Germinal center (tissue), 1 donor: ENCODE measurements at regions not wholly inside any gene's neighbourhood (a gene's known extent, or its start where the extent isn't known, plus 50 kb on each side); places are given as distances from the start of the nearest gene placed in this dataset.
"Not testable (repeated sequence)": the region's sequence is repeated elsewhere in the genome, so short reads cannot be mapped to it uniquely, and the experiment has no call there.

Experiments
- DNase-seq: peaks from one replicate; pipeline ENCODE4 v3.0.0; 2012; ENCODE audit warnings: mixed read lengths, low spot score

DNA sequence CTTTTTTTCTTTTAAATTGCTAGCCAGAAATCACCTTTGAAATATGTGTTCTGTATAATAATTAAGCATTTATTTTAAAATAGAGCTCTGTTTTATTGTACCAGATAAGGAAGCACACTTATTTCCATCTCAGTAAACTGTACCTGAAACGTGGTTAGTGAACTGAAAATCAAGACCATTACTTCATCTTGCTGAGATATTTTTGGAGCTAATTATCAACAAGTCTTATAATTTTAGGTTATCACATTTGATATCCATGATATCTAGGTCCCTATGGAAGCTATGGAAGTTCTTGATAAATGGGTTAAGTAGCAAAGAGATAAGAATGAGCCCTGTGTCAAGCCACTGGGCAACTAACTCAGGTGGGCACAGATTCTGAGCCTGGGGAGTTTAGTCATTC lies 187.2 kb downstream of the NFKBIZ start:
- DNase-seq = no peak

DNA sequence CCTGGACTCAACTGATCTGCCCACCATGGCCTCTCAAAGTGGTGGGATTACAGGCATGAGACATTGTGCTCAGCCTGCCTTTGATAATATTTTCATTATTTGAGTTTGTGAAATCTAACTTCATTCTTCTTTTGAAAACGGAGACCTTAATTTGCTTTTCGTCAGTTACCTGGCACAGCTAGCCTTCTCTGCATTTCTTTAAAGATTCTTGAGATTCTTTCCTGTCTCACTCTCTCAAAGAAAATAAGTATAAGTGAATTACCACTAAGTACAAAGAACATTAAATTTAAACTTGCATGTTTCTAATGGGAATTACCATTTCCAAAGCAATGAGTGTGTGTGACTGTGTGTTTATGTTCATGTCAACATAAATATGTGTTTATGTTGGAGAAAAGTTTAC lies 187.9 kb downstream of the NFKBIZ start:
- DNase-seq = no peak

DNA sequence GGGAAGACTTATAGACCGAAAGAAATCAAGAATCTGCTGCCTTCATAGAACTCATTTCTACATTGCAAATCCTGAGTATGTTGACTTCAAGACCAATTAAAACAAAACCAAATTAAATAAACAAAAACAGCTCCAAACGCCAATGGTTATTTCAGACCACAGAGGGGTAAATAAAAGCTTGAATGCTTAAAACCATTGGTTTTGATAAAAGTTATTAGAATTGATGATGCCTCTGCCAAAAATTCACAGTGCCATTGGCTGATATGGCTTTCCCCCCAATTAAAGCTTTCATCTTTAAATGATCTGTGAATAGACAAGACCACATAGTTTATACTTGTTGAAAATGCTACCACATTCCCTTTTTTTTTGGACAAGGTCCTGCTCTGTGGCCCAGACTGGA lies 188.5 kb downstream of the NFKBIZ start:
- DNase-seq = no peak

DNA sequence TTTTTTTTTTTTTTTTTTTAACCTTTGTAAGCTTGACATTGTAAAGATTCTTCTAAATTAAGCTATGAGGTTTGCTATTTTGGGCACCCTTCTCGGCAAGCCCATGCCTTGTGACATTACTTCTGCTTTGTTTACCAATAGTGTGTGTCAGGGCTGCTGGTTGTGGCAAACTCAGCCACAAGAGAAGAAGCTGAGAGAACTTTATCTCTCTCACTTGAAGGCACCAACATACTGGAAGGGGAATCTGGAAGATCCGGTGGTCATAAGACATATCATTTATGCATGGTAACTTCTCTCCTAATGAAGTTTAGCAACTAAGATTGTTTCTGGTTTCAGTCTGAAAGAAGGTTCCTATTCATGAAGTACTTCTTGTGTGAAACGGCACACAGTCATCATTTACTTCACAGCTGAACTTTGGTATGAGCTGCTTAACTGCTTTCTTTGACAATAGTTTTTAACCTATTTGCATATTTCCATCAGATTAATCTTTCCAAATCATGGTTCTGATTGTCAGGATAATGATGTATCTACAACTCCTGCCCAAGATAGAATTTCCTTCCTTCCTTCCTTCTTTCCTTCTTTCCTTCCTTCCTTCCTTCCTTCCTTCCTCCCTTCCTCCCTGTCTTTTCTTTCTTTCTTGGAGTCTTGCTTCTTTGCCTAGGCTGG lies 189.3 kb downstream of the NFKBIZ start:
- peak; percentile 36 for DNase-seq

DNA sequence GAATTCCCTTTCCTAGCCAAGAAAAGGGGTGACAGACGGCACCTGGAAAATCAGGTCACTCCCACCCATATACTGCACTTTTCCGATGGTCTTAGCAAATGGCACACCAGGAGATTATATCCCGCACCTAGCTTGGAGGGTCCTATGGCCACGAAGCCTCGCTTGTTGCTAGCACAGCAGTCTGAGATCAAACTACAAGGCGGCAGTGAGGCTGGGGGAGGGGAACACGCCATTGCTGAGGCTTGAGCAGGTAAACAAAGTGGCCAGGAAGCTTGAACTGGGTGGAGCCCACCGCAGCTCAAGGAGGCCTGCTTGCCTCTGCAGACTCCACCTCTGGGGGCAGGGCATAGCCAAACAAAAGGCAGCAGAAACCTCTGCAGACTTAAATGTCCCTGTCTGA lies 190.8 kb downstream of the NFKBIZ start:
- DNase-seq = not testable (repeated sequence)

DNA sequence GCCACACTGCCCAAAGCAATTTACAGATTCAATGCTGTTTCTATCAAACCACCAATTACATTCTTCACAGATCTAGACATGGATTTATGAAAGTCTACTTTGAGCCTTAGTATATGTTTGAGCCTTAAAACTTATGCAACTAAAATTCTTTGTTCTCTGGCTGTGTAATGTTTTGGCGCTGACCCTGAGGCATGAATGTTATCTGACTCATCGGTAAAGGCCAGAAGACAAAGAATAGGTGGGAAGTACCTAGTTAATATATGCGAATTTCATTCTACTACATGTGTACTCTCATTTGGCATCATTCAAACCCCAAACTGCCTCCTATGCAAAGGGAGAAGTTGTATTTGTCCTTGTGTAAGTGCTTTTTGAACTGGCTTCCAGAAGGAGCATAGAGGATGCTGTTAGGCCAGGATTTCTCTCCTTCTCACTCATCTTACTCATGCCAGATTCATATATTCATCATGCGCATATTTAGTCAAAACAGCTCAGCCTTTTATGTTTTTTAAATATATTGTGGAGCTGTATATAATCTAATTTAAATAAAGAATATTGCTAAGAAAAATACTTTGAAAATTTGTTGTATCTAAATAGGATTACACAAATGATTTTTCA lies 204.2 kb downstream of the NFKBIZ start:
- DNase-seq = no peak

DNA sequence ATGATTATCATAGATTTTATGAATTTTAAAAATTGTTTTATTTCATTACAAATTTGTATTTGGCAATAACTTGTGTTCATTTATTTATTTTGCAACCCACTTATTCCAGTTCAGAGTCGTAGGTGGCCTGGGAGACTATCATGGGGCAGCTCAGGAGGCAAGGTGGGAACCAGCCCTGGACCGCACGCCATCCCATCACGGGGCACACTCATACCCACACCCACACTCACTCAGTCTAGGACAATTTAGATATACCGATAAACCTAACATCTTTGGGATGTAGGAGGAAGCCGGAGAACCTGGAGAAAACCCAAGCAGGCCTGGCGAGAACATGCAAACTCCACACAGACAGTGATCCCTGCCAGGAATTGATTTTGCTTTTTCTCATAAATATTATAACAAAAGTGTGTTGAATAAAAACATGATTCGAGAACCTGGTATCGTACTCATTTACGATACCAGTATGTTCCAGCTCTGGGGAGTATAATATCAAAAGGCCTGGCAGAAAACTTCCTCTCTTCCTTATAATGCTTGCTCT lies 205.3 kb downstream of the NFKBIZ start:
- DNase-seq = no peak

DNA sequence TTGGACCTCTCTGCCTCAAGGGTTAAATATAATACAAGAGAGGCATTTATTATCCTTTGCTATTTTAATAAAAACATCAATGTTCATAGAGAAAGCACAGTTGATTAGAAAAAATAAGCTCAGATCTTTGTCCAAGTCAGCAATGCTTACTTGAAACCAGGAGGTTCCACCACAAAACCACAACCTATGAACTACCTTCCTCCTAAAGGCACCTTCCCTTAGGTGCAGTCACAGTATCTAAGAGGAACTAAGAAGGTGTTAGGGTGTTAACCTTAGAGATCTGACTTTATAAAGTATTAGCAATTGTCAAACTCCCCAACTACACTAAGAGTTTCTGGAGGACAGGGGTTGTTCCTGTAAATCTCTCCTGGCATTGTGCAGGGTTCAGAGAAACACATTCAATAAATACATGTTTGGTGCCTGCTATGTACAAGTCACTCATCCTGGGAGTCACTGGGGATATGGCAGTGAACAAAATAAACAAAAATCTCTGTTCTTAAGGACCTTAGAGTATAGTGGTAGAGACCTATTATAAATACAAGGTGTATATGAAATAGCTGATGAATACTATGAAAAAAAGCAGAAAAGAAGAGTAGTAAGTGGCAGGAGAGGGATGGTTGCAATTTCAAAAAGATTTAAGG lies 208.6 kb downstream of the NFKBIZ start:
- peak; percentile 33 for DNase-seq

DNA sequence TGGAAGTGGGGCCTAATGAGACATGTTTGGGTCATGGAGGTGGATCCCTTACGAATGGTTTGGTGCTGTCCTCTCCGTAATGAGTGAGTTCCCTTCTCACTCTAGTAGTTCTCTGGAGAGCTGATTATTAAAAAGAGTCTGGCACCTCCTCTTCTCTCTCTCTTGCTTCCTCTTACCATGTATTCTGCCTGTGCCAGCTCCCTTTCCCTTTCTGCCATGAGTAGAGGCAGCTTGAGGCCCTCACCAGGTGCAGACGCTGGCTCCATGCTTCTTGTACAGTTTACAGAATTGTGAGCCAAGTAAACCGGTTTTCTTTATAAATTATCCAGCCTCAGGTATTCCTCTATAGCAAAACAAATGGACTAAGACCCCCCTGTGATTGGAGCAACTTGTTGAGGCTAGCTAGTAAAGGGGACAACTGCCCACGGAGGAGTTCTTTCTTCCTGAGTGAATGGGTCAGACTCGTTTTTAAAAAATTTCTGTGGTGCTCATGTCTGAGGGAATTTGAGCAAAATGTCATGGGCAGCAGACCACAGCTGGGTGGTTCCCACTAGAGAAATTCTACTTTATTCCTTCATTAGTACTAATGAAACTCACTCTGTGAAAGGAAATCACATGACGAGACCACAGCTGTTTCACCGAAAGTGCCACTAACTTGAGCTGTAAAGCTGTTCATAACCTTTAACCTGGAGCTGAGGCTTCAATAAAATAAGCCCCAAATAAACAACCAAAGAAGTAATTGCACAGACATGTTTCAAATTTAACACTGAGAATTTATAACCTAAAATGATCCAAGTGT lies 210.0 kb downstream of the NFKBIZ start:
- peak; percentile 24 for DNase-seq

DNA sequence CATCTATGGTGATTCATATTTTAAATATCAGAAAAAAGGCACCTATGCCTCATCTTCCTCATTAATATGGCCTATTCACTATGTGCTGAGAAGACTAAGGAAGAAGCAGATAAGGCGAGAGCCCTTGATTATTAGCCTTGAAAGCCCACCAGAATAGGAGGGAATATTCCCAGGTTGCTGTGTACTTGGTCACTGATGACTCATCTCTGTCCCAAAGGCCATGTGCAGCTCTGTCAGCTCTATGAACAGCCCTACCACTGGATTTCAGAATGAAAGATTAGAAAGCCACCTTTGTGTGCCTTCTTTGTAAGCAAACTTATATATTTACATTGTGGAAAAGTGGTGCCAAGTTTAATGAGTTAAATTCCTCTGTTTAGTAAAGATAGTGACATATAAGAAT lies 211.5 kb downstream of the NFKBIZ start:
- no peak for DNase-seq

DNA sequence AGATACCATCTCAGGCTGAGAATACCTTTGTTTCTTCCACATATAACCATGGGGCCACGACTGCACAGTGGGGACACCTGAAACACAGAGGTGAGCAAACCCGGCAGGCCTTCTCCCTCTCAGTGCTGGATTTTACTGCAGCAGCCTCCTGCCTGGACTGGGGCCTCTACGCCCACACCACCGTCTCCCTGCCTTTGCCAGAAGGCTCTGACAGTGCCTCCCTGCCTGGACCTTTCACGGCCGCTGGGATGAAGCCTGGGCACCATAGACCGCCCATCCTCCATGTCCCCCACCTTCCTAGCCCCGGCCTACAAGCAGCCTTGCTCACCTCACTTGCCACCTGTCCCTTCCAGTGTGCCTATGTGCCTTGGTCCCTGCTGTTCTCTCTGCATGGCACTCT lies 214.3 kb downstream of the NFKBIZ start:
- no peak for DNase-seq

DNA sequence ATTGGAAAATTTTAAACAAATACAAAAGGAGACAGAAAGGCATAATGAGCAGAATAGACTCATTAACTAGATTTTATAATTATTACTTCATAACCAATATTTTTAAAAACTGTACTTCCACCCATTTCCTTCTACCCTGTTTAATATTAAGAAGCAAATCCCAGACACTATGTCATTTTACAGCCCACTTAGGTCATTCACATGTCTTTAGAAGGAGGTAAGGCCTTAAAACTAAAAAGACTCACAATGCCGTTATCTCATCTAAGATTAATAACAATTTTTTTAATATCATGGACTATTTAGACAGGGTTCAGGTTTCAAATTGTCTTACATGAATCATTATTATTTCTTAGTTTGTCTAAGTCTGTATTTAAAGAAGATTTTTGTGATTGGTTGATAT lies 217.2 kb downstream of the NFKBIZ start:
- no peak for DNase-seq

DNA sequence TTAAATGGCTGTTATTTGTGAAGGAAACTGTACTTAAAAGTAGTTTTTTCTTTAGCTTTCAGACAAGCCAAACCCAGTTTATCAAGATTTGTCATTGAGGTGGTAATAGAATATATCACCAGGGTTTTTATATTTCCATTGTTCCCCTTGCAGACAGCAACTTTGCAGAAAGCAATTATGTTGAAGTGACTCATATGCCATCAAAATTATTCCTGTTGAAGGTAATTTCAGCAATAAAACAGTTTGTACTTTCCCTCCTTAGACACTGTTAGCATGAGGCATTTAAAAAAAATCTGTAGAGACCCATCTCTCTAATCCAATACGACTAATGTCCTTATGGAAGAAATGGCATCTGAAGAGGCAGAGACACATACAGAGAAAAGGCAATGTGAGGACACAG lies 219.0 kb downstream of the NFKBIZ start:
- DNase-seq = no peak

DNA sequence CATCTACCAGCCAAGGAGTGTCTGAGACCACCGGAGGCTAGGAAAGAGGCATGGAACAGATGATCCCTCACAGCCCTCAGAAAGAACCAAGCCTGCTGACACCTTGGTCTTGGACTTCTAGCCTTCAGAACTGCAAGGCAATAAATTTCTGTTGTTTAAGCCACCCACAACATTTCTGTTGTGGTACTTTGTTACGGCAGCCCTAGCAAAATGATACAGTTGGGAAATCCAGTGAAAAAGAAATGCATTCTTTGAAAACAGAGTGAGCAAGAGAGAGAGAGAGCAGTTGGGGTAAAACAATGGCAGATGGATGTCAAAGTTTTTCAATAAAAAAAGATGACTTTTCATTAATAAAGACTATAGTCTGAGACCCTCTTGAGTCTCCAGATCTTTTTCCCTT lies 219.4 kb downstream of the NFKBIZ start:
- no peak for DNase-seq

DNA sequence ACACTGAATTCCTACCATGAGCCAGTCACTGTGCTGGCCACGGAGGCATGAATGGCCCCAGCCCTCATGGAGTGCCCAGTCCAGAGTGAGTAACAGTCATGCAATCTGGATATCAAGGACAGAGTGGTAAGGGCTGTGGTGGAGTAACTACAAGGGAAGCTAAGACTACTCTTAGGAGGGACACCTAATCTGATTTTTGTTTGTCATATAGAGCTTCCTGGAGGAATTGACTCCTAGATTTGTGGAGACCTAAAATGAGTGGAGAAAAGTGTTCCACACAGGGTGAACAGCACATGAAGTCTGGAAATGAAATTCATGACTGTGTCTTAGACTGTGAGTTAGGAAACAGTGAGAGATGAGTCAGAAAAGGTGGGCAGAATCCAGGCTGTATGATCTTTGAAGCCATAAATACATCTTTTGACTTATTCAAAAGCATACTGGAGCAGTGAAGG lies 219.9 kb downstream of the NFKBIZ start:
- no peak for DNase-seq

DNA sequence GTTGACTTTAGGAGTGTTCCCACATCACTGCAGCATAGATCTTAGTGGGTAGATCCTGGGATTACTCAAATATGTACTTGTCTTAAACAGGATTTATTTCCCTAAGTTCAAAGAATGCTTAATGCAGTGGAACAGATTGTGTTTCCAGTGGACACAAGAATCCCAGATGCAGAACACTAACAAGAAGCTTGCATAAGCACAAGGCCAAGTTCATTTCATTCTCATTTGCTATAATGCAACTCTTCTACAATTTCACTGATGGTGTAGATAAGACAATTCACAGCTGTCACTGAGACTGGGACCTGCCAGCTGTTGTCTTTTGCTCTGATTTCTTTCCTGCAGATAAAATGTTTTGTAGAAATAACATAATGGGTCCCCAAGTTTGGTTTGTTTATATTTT lies 225.6 kb downstream of the NFKBIZ start:
- DNase-seq = no peak

DNA sequence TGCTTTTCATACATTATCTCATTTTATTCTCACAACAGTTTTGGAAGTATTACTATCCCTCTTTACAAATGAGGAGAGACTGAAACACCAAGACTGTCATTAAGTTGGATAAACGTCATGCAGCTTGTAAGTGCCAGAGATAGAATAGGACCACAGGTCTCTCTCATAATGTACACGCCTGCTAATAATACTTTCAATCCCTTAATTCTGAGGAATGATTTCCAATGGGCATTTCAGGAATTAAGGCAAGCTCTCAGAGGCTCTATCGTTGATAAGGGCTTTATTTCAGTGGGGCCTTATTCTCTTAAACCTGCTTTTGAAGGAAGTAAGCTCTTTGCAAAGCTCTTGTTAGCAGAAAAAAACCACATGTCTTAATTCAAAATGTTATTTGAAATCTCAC lies 229.1 kb downstream of the NFKBIZ start:
- DNase-seq = no peak

DNA sequence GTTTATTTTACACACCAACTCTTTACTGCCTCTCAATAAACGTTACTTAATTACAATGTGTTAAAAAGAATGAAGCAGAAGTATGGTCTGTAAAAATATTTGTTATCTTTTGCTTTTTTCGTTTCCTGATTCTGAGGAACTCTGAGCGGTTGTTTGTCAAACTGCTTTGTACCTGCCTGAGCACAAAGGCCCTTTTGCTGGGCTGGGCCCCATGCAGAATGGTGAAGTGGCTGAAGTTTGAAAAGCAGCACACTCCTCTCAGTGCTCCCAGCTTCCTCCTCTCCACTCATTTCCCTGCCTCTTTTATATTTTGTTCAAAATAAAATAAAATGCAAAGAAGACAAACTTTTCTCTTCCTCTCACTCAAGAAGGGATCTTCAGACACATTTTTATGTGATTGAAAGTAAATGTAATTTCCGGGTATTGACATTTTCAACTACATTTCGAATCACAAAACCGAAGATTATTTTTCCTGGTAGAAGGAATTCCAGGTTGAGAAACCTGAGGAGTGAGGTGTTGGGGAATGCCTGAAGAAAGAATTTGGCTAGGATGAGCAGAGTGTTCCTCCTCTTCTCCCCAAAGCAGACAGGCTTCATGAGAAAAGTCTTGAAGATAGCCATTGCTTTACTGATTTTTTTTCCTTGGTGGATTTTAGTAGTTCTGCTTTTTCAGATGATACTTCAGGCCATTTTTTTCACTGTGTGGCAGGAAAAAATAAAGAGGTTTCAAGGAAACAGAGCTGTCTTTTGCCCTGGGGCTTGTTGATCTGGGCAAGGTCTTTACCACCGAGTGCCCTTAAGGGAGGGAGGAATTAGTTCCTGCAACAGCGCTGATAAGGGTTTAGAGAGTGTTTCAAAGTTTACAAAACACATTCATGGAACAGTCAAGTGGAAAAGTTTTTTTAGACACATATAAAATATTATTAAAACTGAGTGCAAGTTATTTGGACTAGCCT lies 229.8 kb downstream of the NFKBIZ start:
- no peak for DNase-seq

DNA sequence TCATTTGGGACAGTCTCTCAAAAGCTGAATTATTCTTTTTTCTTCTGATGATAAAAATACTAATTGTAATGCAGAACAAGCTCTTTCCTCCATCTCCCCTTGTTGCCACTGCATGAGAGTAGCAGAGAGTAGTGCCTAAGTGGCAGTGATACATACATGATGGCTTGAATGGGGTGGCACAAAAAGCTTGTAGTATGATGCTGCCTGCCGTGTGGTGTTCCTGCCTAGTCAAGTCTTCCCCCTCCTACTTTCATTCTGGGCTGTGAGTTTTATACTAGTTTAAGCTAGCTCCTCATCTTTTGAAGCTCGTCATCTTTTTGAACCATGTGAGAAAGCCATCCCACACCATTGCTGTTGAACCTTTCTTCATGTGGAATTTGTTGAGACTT lies 230.5 kb downstream of the NFKBIZ start:
- DNase-seq = no peak

DNA sequence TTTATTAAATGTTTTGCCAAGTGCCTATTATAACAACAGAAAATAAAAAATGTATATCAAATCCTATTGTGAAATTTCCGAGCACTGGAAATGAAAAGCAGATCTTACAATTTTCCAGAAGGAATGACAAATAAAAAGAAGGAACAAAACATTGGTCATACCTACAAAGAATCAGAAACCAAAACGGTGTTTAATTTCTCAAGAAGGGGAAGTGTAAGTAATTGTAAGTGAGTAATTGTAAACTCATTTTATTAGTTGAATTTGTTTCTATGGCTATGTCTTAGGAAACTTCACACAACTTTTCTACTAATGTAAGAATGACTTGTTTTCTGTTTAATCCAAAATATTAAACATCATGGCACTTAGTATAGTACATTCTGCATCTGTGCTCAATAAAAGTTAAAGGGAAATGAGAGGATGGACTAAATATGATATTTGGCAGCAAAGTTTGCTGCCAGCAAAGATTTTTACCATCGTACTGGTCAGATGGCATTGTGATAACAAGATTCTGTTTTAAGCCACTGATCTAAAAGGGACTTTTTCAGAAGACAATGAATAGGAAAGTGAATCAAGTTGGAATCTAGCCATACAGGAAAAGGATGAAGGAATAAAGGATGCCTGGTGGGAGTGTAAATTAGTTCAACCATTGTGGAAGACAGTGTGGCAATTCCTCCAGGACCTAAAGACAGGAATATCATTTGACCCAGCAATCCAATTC lies 232.4 kb downstream of the NFKBIZ start:
- no peak for DNase-seq

DNA sequence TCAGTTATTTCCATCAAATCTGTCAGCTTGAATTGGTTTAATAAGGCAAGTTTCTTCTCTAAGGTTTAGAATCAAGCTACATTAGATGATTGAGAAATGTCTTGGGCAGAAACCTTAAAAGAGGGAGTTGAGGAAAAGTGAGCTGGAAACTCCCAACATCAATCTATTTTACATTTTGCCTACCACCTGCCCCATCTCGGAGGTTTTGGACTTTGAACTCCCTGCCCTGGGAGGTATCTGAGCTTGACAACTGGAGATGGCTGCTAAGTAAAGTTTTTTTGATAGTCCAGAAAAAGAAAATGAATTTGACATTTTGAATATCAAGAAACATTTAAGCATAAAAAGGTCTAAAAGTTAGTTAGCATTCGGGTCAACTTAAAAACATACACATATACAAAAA lies 234.2 kb downstream of the NFKBIZ start:
- no peak for DNase-seq
